Breast epithelium (tissue), 3 donors: ENCODE measurements at regions not wholly inside any gene's neighbourhood (a gene's known extent, or its start where the extent isn't known, plus 50 kb on each side); places are given as distances from the start of the nearest gene placed in this dataset.

Experiments used
- POLR2AphosphoS5 ChIP-seq, 3 donors: sonication (generic); formaldehyde crosslinking; IDR thresholded peaks; one replicate each; pipeline ENCODE4 v1.6.1; 2017; ENCODE audit warnings: antibody characterized with exemption in 3 of 3
- TF ChIP-seq, protein P1 (sequence below), 3 donors: fragments of 450-650 bp; IDR thresholded peaks; one replicate each; pipeline ENCODE4 v1.5.1; 2016 to 2017; ENCODE audit warnings: antibody characterized with exemption in 3 of 3, mild to moderate bottlenecking in 3 of 3, moderate library complexity in 3 of 3

DNA sequence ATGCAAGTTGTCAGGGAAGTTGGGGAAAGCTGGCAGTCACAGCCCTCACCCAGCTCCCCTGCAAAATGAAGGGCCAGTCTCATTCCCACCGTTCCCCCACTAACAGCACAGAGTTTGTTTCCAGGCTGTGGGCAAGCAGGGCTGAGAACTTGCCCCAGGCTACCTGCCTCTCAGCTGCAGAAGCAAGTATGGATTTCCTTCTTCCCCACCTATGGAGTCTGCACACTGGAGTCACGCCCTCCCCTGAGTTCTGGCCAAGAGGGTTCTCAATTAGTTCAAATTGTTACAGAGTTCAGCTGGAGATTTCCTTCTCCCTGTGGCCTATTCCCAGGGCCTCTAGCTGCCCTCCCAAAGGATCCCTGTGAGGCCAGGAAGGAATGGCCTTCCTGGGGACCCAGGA, 90.1 kb upstream of the ATP11B start:
- no peak for TF ChIP-seq POLR2AphosphoS5 (IDR thresholded peaks at IDR 0.05)
- TF ChIP-seq, protein P1, sequence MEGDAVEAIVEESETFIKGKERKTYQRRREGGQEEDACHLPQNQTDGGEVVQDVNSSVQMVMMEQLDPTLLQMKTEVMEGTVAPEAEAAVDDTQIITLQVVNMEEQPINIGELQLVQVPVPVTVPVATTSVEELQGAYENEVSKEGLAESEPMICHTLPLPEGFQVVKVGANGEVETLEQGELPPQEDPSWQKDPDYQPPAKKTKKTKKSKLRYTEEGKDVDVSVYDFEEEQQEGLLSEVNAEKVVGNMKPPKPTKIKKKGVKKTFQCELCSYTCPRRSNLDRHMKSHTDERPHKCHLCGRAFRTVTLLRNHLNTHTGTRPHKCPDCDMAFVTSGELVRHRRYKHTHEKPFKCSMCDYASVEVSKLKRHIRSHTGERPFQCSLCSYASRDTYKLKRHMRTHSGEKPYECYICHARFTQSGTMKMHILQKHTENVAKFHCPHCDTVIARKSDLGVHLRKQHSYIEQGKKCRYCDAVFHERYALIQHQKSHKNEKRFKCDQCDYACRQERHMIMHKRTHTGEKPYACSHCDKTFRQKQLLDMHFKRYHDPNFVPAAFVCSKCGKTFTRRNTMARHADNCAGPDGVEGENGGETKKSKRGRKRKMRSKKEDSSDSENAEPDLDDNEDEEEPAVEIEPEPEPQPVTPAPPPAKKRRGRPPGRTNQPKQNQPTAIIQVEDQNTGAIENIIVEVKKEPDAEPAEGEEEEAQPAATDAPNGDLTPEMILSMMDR (IDR thresholded peaks at IDR 0.05) = no peak
